IPS-NIHi7 (cell line): ENCODE measurements at regions not wholly inside any gene's neighbourhood (a gene's known extent, or its start where the extent isn't known, plus 50 kb on each side); places are given as distances from the start of the nearest gene placed in this dataset.

ENCODE experiments used
- DNase-seq: peaks from one replicate; pipeline ENCODE4 v3.0.0; 2012; ENCODE audit warnings: mixed read lengths; ENCODE audit errors: extremely low spot score

GRCh38 chr15:93167291-93167690 is 78.3 kb upstream of the RGMA start:
- DNase-seq = no peak

DNA sequence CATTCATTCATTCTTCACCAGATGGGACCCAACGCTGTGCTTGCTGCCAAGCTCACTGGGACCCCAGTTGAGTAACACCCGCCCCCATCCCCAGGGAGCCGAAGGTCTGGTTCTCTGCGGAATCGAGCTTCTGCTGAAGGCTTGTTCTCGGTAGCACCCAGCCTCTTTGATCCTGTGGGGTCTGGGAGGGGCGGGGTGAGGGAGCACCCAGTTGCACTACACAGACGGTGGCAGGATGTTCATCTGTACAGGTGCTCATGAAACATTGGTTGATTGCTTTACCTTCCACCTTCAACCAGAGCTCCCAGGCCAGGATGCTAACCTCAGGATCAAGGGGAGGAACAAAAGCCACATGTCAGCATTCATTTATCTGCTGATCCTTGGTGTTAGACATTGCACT is 77.7 kb upstream of the RGMA start:
- no peak for DNase-seq

GRCh38 chr15:93165734-93166470 is 76.9 kb upstream of the RGMA start:
- DNase-seq = no peak

DNA sequence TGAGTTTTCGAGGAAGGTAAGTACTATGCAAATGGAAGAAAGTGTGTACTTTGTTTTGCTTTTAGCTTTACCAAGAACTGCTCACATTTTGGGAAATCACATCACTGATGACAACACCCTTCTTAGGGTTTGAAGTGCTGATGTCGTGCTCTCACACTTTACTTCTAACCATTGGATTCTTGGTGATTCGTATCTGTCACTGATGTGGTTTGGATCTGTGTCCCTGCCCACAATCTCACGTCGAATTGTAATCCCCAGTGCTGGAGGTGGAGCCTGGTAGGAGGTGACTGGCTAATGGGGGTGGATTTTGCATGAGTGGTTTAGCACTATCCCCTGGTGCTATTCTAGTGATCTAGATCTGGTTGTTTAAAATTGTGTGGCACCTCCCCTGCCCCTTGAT is 75.4 kb upstream of the RGMA start:
- no peak for DNase-seq

DNA sequence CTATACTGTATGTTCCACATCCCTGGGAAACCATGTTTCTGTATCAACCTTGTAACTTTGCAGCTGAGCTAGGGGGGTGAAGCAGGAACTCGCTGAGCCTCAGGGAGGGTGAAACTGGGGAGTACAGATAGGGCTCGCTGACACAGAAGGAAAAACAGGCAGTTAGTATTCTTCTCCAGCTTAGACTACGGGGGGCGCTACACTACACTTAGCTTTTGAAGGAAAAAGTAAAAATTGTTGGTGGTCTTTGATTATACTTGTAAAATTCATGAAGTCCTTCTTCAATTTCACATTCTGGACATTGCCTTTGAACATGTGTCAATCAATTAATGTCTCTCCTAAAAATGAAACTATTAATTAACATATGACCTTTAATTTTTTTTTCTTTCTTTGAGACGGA is 73.5 kb upstream of the RGMA start:
- no peak for DNase-seq

DNA sequence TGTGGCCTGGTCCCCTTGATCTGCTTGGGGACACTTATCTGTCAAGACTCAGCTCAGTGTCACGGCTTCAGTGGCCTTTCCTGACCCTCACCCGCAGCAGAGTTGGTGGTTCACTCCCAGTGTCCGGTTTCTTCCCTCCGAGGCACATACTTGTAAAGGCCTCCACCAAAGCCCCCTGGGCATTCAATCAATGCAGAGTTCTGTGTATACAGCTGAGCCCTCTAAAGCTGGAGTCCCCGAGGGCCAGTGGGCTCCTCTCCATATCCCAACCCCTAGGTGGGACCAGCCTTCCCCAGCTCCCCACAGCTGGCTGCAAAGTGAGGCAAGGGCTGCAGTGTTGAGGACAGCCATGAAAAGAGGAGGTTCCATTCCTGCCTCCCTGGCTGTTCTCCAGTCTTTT is 70.9 kb upstream of the RGMA start:
- no peak for DNase-seq

DNA sequence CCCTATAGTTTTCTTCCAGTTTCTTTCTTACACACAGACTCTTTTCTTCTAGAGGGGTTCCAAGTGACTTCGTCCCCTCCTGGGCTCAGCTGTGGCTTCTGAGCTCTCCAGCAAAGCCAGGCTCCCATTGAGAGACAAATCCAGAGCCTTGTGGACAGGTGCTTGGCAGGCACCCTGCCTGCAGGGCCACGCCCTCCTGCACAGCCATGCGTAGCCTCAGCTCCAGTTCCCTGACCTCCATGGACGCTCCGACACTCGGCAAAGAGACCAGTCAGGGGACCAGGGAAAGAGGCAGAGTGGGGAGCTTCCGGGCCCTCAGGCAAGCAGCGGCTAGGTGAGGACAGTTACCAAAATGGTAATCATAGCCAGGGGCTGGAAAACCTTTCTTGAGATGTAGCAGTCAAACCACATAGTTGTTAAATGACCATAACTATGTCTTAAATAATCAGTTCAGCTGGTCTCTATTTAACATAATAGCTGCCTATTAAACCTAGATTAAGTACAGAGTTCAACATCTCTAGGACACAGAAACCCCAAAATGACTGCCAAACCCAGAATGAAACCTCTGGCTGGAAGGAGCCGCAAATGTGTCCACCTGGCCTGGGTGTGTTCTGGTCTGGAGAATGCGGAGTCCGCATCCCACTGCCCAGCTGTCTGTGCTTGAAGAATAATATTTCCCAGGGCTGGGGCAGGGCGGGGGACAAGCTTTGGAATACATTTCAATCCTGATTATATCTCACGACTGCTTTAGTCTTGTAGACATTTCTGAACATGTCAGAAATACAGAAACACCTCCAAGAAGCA is 69.3 kb upstream of the RGMA start:
- no peak for DNase-seq

DNA sequence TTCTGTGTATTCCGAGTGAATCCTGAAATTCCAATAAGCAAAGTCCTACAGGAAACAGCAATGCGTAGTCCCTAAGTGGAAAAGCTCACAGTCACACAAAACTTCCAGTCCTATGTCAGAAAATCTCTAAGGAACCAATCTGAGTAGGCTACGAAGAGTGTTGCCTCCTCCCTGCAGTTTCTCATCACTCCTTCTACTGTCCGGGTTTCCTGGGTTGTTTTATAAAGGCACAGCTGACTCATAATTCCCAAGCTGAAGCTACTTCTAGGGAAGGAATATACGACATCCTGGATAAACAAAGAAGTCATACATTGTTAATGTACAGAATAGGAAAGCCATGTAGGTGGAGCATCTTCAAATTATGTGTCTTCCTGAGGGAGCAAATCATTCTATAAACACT is 65.7 kb upstream of the RGMA start:
- no peak for DNase-seq

DNA sequence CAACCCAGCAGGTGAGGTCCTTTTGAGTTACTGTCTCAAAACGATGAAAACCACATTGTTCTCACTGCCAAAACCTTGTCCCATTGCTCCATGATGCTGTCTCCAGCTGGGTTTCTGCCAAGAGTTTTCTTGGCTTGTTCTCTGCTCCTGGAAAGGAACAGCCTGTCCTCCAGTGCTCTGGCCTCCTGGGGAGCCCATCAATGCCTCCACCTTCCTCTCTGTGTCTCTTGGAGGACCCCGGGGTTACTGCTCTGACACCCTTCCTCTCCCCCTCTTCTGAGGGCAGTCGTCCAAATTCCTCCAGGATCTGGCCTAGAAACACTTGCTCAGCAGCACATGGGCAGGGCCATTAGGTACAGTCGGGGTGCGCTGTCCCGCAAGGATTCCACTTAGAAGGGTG is 63.9 kb upstream of the RGMA start:
- DNase-seq = no peak

DNA sequence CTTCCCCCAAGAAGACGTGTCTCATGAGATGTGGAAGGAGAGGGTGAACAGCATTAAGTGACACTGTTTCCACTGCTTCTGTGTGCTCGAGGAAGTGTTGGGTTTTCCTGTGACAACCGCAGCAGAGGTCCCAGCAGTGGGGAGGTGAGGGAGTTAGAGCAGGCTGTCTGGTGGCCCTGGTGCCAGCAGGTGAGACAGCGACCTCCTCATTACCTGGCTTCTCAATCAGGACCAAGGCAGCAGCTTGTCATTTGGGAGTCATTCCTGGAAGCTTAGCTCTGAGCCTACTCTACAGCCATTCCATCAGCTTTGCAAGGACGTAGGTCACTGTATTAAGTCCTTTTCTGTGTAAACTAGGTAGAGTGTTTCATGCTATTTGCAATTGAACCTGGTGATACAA is 63.3 kb upstream of the RGMA start:
- DNase-seq = no peak

GRCh38 chr15:93150910-93151881 is 62.2 kb upstream of the RGMA start:
- DNase-seq = no peak

DNA sequence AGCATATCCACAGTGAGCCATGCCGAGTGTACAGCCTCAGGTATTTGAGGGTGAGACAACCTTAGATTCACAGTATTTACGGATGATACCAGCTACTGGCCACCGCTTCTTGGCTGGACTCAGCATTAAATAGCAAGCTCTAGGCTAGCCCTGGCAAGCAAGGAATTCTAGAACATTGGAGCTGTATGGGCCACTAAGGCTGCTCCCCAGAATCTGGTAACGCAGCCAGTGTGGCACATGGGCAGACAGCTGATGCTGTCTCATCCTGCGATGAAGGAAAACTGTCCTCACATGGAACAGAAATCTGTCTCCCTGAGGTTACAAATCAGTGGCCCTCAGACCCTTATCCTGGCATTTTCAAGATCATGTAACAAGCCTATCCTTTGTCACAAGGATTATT is 57.6 kb upstream of the RGMA start:
- DNase-seq = no peak

- no peak for DNase-seq
Measured at GRCh38 chr15:93146196-93146595, 57.2 kb upstream of the RGMA start.

DNA sequence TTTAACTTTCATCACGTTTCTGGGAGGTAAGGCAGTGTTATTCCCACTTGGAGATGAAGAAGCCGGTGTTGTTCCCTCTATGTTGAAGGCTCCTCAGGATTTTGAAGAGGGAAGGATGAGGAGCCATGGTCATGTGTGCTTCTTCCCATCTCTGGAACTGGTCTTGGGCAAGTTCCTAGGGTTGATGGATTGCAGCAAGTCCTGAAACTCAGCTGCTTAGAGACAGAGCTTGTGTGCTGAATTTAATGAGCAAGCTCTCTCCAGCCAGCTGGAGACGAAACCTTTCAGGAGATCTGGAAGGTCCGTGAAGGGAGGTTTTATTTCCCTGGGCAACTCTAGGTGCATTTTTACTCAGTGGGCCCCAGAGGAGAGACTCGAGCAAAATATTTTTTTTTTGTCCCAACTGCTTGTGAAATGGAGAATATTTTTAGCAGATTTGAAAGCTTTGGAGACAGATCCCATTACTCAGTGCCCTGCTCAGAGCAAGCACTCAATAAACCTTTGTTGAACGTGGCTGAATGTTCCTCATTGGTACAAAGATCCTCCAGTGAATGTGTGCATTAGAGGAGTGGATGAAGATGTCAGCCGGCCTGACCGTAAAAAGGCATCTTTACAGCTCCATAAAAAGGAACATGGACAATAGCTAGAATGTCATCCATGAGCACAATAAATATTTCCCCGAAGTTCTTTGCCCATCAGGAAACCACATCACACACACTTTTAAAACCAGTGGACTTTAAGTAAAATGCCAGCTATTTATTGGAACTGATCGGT is 55.6 kb upstream of the RGMA start:
- DNase-seq = no peak

- DNase-seq = no peak
Measured at GRCh38 chr15:93143186-93143585, 54.2 kb upstream of the RGMA start.

- no peak for DNase-seq
Measured at GRCh38 chr15:93141371-93141794, 52.4 kb upstream of the RGMA start.

DNA sequence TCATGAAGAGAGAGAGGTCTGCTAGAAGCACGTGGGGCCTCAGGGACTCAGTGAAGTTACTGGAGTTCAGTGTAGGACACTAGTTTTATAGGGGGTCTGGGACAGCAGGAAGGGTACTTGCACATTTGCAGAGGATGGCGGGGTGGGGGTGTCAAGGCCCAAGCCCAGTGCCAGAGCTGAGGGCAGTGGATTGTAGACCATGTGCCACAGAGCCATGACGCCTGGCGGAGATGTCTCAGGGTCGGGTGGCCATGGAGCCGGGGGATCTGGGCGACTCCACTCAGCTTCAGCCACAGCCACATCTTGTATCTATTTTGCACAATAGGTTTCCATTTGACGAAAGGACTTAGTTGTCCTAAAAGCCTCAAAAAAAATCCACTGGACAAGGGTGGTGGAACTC is 50.4 kb upstream of the RGMA start:
- no peak for DNase-seq

- DNase-seq = no peak
Measured at GRCh38 chr15:93138681-93139250, 49.8 kb upstream of the RGMA start.
